HG03460 (cell line): ENCODE measurements at regions not wholly inside any gene's neighbourhood (a gene's known extent, or its start where the extent isn't known, plus 50 kb on each side); places are given as distances from the start of the nearest gene placed in this dataset.

Source experiments
- ATAC-seq: cut with Tn5 transposase; IDR thresholded peaks from one replicate; pipeline ENCODE4 v1.9.1; 2021; ENCODE audit not compliant: unreplicated experiment

DNA sequence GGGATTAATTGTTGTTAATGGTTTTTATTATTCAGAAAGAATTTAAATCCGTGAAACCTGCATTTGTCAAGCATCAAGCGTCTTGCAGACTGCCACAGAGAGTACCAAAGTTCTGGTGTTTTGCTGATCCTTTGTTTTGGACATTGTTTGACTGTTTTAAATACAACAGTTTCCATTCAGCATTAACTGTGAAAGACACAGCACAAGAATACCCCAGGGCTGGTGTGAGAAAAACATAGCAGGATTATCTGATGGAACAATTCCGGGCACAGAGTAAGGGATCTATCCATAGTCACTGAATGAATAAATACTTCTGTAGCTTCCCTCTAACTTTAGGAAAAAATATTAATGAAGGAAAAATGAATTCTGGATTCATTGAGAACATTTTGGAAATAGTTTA is 202.3 kb downstream of the LTN1 start:
- ATAC-seq: no peak

- ATAC-seq: no peak
Measured at GRCh38 chr21:28789523-28789922, 203.2 kb downstream of the LTN1 start.

DNA sequence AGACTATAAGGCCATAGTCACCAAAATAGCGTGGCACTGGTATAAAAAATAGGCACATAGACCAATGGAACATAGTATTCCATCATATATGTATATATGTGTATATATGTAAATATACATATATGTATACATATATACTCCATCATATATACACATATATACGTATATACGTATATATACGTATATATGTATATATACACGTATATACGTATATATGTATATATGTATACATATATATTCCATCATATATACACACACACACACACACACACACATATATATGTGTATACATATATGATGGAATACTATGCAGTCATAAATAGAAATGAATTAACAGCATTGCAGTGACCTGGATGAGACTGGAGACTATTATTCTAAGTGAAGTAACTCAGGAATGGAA is 204.6 kb downstream of the LTN1 start:
- no peak for ATAC-seq

DNA sequence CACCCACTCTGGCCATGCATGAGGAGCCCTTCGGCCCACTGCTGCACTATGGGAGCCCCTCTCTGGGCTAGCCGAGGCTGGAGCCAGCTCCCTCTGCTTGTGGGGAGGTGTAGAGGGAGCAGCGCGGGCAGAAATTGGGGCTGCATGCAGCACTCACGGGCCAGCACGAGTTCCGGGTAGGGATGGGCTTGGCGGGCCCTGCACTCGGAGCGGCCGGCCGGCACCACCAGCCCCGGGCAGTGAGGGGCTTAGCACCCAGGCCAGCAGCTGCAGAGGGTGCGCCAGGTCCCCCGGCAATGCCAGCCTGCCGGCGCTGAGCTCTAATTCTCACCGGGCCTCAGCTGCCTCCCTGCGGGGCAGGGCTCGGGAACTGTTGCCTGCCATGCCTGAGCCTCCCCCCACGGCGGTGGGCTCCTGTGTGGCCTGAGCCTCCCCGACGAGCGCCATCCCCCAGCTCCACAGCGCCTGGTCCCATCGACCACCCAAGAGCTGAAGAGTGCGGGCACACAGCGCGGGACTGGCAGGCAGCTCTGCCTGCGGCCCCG is 209.0 kb downstream of the LTN1 start:
- no peak for ATAC-seq

GRCh38 chr21:28781602-28782276 is 210.9 kb downstream of the LTN1 start:
- ATAC-seq: no peak

GRCh38 chr21:28779914-28780313 is 212.8 kb downstream of the LTN1 start:
- ATAC-seq: no peak

GRCh38 chr21:28776251-28776650 is 216.4 kb downstream of the LTN1 start:
- no peak for ATAC-seq

DNA sequence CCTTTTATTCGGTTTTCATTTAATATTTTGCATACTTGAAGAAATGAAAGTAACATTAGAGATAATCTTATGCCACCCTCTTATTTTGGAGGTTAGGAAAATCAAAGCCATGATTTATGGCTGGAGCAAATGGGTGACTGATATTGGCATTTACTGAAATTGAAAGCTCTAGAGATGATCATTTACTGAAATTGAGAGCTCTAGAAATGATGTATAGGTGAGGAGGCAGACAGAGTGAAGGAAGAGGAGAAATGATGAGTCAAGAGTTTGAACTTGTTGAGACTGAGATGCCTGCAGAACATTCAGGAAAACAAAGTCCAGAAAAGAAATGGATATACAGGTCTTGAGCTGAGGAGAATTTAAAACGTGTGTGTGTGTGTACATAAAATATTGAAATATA is 217.6 kb downstream of the LTN1 start:
- ATAC-seq: no peak

- no peak for ATAC-seq
Measured at GRCh38 chr21:28773036-28773435, 219.6 kb downstream of the LTN1 start.

DNA sequence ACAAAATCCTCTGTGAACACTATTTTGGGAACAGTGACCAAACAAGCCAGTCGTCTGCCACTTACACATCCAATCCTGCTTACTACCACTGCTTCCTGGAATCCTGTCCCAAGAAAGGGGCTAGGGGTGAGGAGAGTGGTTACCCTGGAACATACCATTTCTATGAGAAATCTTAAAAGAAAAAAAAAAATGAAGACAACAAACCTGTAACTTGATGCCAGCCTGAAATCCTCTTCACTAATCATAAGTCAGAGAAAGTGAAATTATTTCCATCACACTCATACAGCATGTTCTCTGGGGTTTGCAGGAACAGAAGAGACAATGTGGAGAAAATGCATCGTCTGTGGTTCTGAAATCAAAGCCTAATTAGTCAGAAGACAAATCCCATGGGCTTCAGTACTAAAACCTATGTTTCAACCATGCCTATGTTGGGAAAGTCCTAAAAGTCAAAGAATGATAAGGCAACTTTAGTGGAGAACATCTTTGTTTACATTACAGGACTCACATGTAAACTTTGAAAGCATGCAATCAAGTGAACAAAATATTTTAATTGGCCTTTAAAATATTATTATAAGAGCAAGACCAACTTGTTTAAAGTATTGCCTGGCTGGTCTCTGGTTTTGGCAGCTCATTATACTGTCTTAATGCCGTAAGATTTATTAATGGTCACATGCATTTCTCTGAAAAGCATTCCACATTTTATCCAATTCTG is 220.7 kb downstream of the LTN1 start:
- no peak for ATAC-seq

GRCh38 chr21:28770867-28771661 is 221.6 kb downstream of the LTN1 start:
- no peak for ATAC-seq

DNA sequence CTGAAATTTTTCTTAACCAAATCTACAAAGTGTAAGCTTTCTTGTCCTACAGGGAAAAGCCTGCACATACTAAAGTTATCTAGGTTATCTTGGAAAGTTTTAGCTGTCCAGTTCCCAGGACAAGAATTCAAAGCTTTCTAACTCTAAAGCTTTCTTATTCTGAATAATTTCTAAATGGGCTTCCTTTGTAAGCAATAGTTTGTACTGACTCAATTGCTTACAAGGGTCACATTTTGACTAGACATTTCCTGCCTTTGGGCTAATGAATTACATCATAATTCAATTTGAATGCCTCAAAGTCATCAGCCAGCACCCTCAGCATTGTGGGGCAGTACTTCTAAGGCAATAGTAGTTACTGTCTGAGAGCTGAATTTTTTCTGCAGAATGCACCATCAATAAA is 223.0 kb downstream of the LTN1 start:
- no peak for ATAC-seq

DNA sequence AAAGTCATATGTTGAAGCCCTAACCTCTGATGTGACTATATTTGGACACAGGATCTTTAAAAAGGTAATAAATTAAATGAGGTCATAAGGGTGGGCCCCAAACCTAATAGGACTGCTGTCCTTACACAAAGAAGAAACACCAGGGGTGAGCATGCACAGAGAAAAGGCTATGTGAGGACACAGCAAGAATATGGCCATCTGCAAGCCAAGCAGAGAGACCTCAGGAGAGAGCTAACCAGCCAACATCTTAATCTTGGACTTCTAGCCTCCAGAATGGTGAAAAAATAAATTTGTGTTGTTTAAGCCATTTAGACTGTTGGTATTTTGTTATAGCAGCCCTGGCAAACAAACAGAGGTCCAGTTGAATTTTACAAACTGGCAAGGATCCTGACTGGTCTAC is 223.9 kb downstream of the LTN1 start:
- ATAC-seq: no peak

DNA sequence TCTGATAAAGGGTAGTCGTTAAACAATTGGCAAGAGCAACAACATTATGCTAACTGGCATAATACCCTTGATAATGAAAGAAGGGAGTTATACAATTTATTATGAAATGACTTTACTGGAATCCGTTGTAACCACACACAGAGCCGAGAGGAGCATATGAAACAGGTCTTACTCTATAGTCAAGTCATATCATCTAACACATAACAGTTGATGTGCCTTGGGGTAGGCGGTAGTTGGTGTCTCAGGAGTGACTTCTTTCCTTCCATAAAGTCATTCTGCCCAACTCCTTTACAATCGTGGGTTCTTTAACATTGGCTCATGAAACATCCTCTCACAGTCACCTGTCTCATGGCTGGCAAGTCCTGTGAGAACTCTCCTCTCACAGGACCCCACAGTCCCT is 225.2 kb downstream of the LTN1 start:
- ATAC-seq: no peak

DNA sequence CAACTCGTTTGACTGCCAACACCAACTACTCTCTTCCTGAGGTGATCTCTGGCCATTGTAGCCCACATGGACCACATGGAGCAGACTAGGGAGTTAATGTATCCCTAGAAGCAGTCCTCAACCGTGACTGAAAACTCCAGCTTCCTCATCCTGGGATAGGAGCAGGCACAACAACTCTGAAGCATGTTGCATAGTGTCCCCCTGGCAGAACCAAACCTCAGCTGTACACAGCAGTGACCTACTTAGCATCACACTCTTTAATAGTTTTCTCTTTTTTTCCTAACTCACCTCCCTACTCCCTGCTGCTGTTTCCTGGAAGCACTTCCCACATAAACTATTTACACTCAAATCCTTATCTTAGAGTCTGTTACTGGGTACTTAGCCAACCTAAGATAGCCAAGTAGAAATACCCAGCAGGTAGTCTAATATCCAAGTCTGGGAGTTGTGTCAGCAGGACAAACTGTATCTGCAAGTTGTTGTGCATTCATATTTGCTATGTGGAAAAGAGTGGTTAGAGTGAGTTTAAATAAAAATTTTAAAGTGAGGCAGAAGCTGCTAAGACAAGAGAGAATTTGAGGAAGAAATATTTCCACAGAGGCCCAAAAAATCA is 228.8 kb downstream of the LTN1 start:
- ATAC-seq: no peak

DNA sequence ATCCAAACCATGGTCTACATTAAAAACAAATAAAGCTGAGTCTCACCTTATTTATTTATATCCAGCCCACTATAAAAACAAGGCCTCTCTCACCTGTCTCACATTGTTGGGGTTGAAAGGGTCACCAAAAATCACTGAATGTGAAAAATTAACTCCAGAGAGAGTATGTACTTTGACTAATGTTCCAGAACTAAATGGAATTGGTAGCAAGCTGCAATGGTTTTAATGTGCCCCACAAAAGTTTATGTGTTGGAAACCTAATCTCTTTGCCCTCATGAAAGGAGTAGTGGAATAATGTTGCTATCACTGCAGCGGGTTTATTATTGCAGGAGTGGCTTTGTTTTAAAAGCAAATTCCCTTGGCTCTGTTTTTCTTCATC is 230.3 kb downstream of the LTN1 start:
- ATAC-seq: no peak

GRCh38 chr21:28761674-28762356 is 230.9 kb downstream of the LTN1 start:
- ATAC-seq: no peak

DNA sequence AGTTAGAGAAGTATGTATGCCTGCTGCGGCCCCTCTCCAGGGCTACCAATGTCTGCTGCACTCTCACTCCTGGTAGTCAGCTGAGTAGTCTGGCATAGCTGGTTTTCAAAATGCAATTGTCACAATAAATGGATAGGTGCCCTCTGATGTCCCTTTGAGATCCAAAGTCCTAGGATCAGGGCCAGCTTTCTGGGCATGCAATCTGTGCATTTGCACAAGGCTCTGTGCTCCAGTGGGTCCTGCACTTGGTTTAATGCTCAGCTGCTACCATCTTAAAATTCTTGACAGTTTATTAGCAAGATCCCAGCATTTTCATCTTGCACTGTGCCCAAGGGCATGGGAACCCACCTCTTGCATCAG is 233.8 kb downstream of the LTN1 start:
- ATAC-seq: no peak

DNA sequence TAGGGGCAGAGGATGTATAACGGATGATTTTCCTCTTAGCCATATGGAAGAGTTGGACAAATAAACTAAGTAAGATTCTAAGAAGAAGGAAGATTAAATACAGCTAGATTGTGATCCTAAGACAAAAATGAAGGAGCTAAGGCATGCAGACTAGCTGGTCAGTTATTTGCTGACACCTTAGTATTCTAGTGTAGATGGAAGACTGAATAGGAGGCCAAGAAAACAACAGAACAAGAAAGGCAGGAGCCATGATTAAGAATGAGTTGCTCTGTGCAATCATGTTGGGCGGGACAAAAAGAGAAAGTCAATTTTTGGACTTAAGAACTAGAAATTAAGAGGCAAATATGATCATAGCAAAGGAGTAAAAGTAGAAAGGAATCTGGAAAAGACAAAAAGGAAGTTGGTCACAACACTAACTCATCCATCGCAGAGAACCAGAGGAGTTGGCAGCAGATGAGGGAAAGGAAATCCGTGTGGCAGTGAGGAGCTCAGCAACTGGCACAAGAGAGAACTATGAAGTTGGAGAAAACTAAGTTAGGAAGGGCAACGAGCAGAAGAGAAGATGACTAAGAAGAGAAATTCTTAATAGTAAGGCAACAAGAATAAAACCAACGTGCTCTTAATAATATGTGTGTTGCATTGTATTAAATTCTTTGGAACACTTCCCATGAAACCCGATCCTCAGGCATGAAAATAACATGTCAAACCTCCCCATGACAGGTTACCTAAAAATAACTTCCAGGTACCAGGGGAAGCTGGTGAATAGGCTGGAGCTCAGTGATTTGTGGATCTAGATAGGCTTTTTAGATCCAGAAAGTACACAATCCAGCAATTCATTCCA is 234.4 kb downstream of the LTN1 start:
- ATAC-seq: no peak

GRCh38 chr21:28754862-28755261 is 237.8 kb downstream of the LTN1 start:
- no peak for ATAC-seq
